Immature natural killer cell (primary cell): ENCODE measurements at regions not wholly inside any gene's neighbourhood (a gene's known extent, or its start where the extent isn't known, plus 50 kb on each side); places are given as distances from the start of the nearest gene placed in this dataset.
A peak's percentile ranks its signal among the peaks of the same experiment; 100 is the strongest.

ENCODE experiments used
- DNase-seq, 3 donors: peaks; one replicate each; pipeline ENCODE4 v3.0.0; 2022; ENCODE audit warnings: mixed read lengths in 1 of 3
- H3K27ac Mint-ChIP-seq, 6 donors: one replicate each; pipeline ENCODE4 v1.8.0; 2020; ENCODE audit warnings: mixed read lengths in 6 of 6, mild to moderate bottlenecking in 5 of 6, inconsistent platforms in 4 of 6, moderate library complexity in 3 of 6
- H3K27me3 Mint-ChIP-seq, 3 donors: one replicate each; pipeline ENCODE4 v1.8.0; 2020 to 2021; ENCODE audit warnings: low read depth in 3 of 3, mild to moderate bottlenecking in 3 of 3, mixed read lengths in 3 of 3, moderate library complexity in 3 of 3, inconsistent platforms in 1 of 3
- H3K36me3 Mint-ChIP-seq, 3 donors: one replicate each; pipeline ENCODE4 v1.8.0; 2020; ENCODE audit warnings: mixed read lengths in 3 of 3, inconsistent platforms in 2 of 3, mild to moderate bottlenecking in 2 of 3
- H3K4me1 Mint-ChIP-seq, 2 donors: one replicate each; pipeline ENCODE4 v1.8.0; 2020; ENCODE audit warnings: inconsistent platforms in 2 of 2, mild to moderate bottlenecking in 2 of 2, mixed read lengths in 2 of 2, moderate library complexity in 1 of 2
- H3K4me3 Mint-ChIP-seq, 5 donors: one replicate each; pipeline ENCODE4 v1.8.0; 2020; ENCODE audit warnings: mild to moderate bottlenecking in 5 of 5, mixed read lengths in 5 of 5, inconsistent platforms in 3 of 5, moderate library complexity in 3 of 5
- H3K9me3 Mint-ChIP-seq, 6 donors: one replicate each; pipeline ENCODE4 v1.8.0; 2020; ENCODE audit warnings: mild to moderate bottlenecking in 6 of 6, mixed read lengths in 6 of 6, inconsistent platforms in 4 of 6, moderate library complexity in 3 of 6

GRCh38 chr1:185681034-185681633 lies 53.1 kb upstream of the HMCN1 start:
- Mint-ChIP-seq H3K4me3 (no peak overlapping the region), H3K27ac (no peak overlapping the region), H3K36me3 (peaks cover 0 to 6% (median 0%) of the 10 kb centered on the region in 3 donors), H3K27me3 (peaks cover 2 to 8% (median 5%) of the 10 kb centered on the region in 3 donors), H3K4me1 (peaks cover 4 to 13% of the 10 kb centered on the region in 2 donors), H3K9me3 (no peaks in the 10 kb centered on the region)
- peak; percentile 20 to 40 (median 32) for DNase-seq

GRCh38 chr1:185680453-185680852 lies 53.7 kb upstream of the HMCN1 start:
- H3K36me3 Mint-ChIP-seq: peaks cover 0 to 6% (median 0%) of the 10 kb centered on the region in 3 donors
- peak overlapping the region in 1 of 6 donors; percentile 19 for H3K27ac Mint-ChIP-seq
- H3K27me3 Mint-ChIP-seq: peaks cover 2 to 6% (median 5%) of the 10 kb centered on the region in 3 donors
- H3K4me3 Mint-ChIP-seq: no peak overlapping the region
- H3K4me1 Mint-ChIP-seq: peaks cover 4 to 13% of the 10 kb centered on the region in 2 donors
- no peaks in the 10 kb centered on the region for H3K9me3 Mint-ChIP-seq
- DNase-seq: no peak

DNA sequence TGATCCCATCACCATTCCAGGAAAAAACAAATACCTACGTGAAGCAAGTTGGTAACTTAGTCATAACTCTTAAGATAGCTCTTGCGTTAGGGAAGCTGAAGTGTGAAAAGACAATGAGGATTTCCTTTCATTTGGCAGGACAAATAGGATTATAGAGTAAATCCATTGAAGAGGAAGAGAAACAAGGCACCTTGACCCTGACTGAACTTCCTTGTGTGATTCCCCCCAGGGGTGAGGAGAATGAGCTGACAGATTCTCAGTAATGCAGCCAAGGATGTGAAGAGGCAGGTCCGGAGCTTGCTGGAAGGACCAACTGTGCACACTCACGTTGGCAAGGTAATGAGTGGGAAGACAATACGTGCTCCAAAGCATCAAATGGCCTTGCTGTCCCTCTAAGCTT lies 55.0 kb upstream of the HMCN1 start:
- Mint-ChIP-seq H3K4me1 (peaks cover 10 to 20% of the 10 kb centered on the region in 2 donors), H3K27me3 (peaks cover 0 to 4% (median 2%) of the 10 kb centered on the region in 3 donors), H3K36me3 (peaks cover 0 to 3% (median 0%) of the 10 kb centered on the region in 3 donors), H3K4me3 (no peak overlapping the region), H3K9me3 (no peaks in the 10 kb centered on the region), H3K27ac (peak overlapping the region in 1 of 6 donors; percentile 13)
- no peak for DNase-seq

DNA sequence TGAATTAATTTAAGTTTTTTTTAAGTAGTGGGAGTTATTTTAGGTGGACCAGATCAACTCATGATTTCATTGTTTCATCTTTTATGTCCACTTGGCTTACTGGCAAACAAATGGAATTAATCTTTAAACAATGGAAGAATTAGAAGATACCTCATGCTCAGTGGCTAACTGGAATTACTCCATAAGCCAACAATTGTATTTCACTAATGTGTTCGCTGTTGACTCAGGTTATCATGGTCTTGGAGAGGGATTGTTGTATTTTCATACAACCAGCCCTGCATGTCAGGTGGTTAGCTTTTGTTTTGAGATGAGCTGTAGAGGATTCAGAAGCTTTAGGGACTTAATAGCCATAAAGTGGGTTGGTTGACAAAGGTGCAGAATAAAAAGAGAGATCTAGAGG lies 57.2 kb upstream of the HMCN1 start:
- no peak overlapping the region for H3K4me3 Mint-ChIP-seq
- no peak for DNase-seq
- H3K36me3 Mint-ChIP-seq: peaks cover 0 to 2% (median 0%) of the 10 kb centered on the region in 3 donors
- H3K27ac Mint-ChIP-seq: no peak overlapping the region
- peaks cover 20 to 30% of the 10 kb centered on the region in 2 donors for H3K4me1 Mint-ChIP-seq
- peaks cover 0 to 2% (median 2%) of the 10 kb centered on the region in 3 donors for H3K27me3 Mint-ChIP-seq
- no peaks in the 10 kb centered on the region for H3K9me3 Mint-ChIP-seq

GRCh38 chr1:185674201-185674600 lies 60.0 kb upstream of the HMCN1 start:
- Mint-ChIP-seq H3K9me3 (no peaks in the 10 kb centered on the region), H3K27ac (peak overlapping the region in 3 of 6 donors; percentile 0 to 37 (median 8)), H3K36me3 (peaks cover 0 to 2% (median 0%) of the 10 kb centered on the region in 3 donors), H3K4me1 (peaks cover 17 to 26% of the 10 kb centered on the region in 2 donors), H3K27me3 (peaks cover 0 to 2% (median 0%) of the 10 kb centered on the region in 3 donors), H3K4me3 (peak overlapping the region; percentile 2 to 73 (median 38))
- peak in 1 of 3 donors; percentile 7 for DNase-seq

DNA sequence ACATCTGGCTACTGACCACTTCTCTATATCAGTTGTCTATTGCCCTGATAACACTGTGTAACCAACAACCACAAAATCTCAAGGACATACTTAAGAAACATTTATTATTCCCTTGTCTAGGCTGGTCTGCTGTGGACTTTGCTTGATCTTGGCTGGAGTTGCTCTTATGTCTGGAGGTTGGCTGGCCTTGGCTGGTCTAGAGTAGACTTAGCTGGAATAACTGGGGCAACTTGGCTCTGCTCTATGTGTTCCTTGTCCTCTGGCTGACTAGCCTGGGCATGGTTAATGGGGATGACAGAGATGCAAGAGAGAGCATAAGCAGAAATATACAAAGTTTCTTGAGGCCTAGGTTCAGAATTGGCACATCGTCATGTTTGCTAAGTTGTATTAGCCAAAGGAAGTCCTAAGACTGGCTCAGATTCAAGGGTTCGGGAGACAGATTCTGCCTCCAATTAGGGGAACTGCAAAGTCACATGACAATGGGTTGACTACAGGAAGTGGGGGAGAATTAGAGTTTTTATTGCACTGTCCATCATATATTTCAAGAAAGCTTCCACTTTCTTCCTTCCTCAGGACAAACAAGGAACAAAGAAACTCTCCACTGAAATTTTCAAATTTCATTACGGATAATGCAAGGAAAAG lies 61.4 kb upstream of the HMCN1 start:
- Mint-ChIP-seq H3K9me3 (no peaks in the 10 kb centered on the region), H3K27ac (no peak overlapping the region), H3K4me3 (peak overlapping the region in 2 of 5 donors; percentile 18 to 24), H3K4me1 (peaks cover 17 to 26% of the 10 kb centered on the region in 2 donors), H3K27me3 (no peaks in the 10 kb centered on the region), H3K36me3 (peaks cover 0 to 2% (median 0%) of the 10 kb centered on the region in 3 donors)
- no peak for DNase-seq

DNA sequence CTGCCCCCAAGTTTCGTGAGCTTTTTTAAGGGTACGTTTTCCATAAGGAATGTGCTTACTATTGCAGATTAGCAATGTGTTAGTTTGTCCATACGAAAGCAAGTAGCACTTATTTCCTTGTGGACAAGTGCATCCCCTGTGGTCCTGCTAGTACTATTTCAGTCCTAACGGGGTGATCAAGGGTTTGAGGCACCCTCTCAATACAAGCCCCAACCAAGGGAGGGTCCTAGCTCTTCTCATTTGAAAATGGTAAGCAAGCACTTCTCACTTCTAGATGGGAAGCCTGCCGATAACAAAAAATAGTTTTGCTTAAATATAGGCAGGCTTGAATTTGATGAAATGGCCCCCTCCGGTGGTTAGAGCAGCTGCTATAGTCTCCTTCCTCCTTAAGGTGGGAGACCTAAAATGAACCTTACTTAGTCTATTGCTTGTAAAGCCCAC lies 64.0 kb upstream of the HMCN1 start:
- H3K36me3 Mint-ChIP-seq: peaks cover 0 to 2% (median 0%) of the 10 kb centered on the region in 3 donors
- peaks cover 0 to 1% (median 0%) of the 10 kb centered on the region in 3 donors for H3K27me3 Mint-ChIP-seq
- peak; percentile 24 to 58 (median 54) for DNase-seq
- H3K4me3 Mint-ChIP-seq: no peak overlapping the region
- H3K4me1 Mint-ChIP-seq: peaks cover 17 to 26% of the 10 kb centered on the region in 2 donors
- peak overlapping the region in 1 of 6 donors; percentile 23 for H3K27ac Mint-ChIP-seq
- no peaks in the 10 kb centered on the region for H3K9me3 Mint-ChIP-seq

- Mint-ChIP-seq H3K36me3 (no peaks in the 10 kb centered on the region), H3K9me3 (no peaks in the 10 kb centered on the region), H3K4me1 (peaks cover 4 to 10% of the 10 kb centered on the region in 2 donors), H3K27me3 (peaks cover 0 to 1% (median 0%) of the 10 kb centered on the region in 3 donors), H3K27ac (peak overlapping the region in 1 of 6 donors; percentile 24), H3K4me3 (no peak overlapping the region)
- no peak for DNase-seq
Observed at GRCh38 chr1:185668013-185668412, 66.2 kb upstream of the HMCN1 start.

- Mint-ChIP-seq H3K9me3 (no peaks in the 10 kb centered on the region), H3K36me3 (no peaks in the 10 kb centered on the region), H3K4me1 (peaks cover 1 to 9% of the 10 kb centered on the region in 2 donors), H3K4me3 (no peak overlapping the region), H3K27me3 (peaks cover 0 to 1% (median 0%) of the 10 kb centered on the region in 3 donors), H3K27ac (no peak overlapping the region)
- no peak for DNase-seq
Observed at GRCh38 chr1:185666582-185666981, 67.6 kb upstream of the HMCN1 start.

GRCh38 chr1:185663771-185664296 lies 70.4 kb upstream of the HMCN1 start:
- Mint-ChIP-seq H3K9me3 (no peaks in the 10 kb centered on the region), H3K4me3 (no peak overlapping the region), H3K27me3 (peaks cover 0 to 3% (median 1%) of the 10 kb centered on the region in 3 donors), H3K36me3 (no peaks in the 10 kb centered on the region), H3K27ac (no peak overlapping the region), H3K4me1 (no peaks in the 10 kb centered on the region)
- DNase-seq: no peak

- H3K27me3 Mint-ChIP-seq: peaks cover 0 to 3% (median 2%) of the 10 kb centered on the region in 3 donors
Observed at GRCh38 chr1:185663332-185663731, 70.9 kb upstream of the HMCN1 start.

GRCh38 chr1:185661971-185662370 lies 72.2 kb upstream of the HMCN1 start:
- no peak for DNase-seq
- Mint-ChIP-seq H3K9me3 (no peaks in the 10 kb centered on the region), H3K4me1 (no peaks in the 10 kb centered on the region), H3K36me3 (no peaks in the 10 kb centered on the region), H3K27me3 (peaks cover 2 to 4% (median 3%) of the 10 kb centered on the region in 3 donors), H3K4me3 (no peak overlapping the region), H3K27ac (no peak overlapping the region)

More at GRCh38 chr1:185663332-185663731, 70.9 kb upstream of the HMCN1 start:
- no peak for DNase-seq
- Mint-ChIP-seq H3K27ac (no peak overlapping the region), H3K4me1 (no peaks in the 10 kb centered on the region), H3K9me3 (no peaks in the 10 kb centered on the region), H3K4me3 (no peak overlapping the region), H3K36me3 (no peaks in the 10 kb centered on the region)

DNA sequence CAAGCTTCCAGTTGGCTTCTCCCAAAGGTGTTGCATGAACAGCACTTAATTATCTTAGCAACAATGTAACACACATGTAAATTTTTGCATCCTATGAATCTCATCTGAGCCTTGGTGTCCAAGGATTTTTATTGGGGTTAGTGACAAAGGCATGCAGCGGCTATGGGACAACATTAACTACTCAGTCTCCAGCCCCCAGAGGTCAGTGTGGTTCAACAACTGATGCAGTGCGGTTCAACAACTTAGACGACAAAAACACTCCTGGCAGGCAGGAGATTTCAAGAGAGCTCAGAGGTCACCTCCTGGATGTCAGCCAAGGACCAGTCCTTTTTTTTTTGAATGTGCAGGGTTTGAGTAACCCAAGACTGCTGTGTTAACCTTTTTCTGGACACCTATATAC lies 77.5 kb upstream of the HMCN1 start:
- peaks cover 3 to 6% (median 5%) of the 10 kb centered on the region in 3 donors for H3K27me3 Mint-ChIP-seq
- DNase-seq: no peak
- no peaks in the 10 kb centered on the region for H3K36me3 Mint-ChIP-seq
- no peaks in the 10 kb centered on the region for H3K4me1 Mint-ChIP-seq
- H3K4me3 Mint-ChIP-seq: no peak overlapping the region
- no peak overlapping the region for H3K27ac Mint-ChIP-seq
- no peaks in the 10 kb centered on the region for H3K9me3 Mint-ChIP-seq

- H3K36me3 Mint-ChIP-seq: no peaks in the 10 kb centered on the region
- H3K4me1 Mint-ChIP-seq: no peaks in the 10 kb centered on the region
- peaks cover 3 to 5% (median 3%) of the 10 kb centered on the region in 3 donors for H3K27me3 Mint-ChIP-seq
- H3K9me3 Mint-ChIP-seq: peaks cover 0 to 3% (median 0%) of the 10 kb centered on the region in 6 donors
- H3K27ac Mint-ChIP-seq: no peak overlapping the region
- DNase-seq: no peak
- no peak overlapping the region for H3K4me3 Mint-ChIP-seq
Observed at GRCh38 chr1:185654952-185655314, 79.3 kb upstream of the HMCN1 start.
